ENCODE measurements at regions not wholly inside any gene's neighbourhood (a gene's known extent, or its start where the extent isn't known, plus 50 kb on each side); places are given as distances from the start of the nearest gene placed in this dataset.

GRCh38 chr2:64785245-64785644 lies 131.5 kb upstream of the SERTAD2 start:
- intact Hi-C loops (cut with DNase I) = no loop called here

DNA sequence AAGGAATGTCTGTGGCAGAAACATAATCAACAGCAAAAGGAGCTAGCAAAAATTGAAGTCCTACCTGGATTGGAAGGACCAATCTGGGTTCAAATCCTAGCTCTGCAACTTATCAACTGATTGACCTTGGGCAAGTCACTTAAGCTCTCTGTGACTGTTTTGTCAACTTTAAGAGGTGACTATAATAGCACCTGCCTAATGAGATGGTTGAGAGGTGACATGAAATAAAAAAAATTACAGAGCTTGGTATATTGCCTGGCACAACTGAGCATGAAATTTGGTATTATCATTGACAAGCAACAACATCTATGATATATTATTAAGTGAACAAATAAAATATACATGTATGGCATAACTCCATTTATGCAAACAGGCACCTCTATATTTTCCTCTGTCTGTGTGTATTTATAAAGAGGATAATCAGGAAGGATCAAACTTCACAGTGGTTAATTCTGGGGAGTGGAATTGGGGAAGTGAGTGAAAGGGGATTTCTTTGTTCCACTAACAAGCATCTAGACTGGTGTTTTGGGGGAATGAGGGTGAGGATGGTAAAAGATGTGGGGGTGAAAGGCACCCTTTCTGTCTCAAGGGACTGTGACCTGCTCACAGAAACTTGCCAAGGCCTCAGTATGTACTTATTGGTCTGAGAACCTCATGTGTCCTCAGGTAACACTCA lies 132.8 kb upstream of the SERTAD2 start:
- Histone ChIP-seq H3K27ac (no peak overlapping the region), H3K4me1 (no peaks in the 10 kb centered on the region), H3K27me3 (no peaks in the 10 kb centered on the region), H3K4me3 (no peak overlapping the region), H3K36me3 (no peaks in the 10 kb centered on the region), H3K9me3 (no peaks in the 10 kb centered on the region)
- intact Hi-C loops (cut with DNase I) = no loop called here
- DNase-seq = no peak
- TF ChIP-seq POLR2AphosphoS5 (IDR thresholded peaks at IDR 0.05) = no peak
- TF ChIP-seq, protein P1, sequence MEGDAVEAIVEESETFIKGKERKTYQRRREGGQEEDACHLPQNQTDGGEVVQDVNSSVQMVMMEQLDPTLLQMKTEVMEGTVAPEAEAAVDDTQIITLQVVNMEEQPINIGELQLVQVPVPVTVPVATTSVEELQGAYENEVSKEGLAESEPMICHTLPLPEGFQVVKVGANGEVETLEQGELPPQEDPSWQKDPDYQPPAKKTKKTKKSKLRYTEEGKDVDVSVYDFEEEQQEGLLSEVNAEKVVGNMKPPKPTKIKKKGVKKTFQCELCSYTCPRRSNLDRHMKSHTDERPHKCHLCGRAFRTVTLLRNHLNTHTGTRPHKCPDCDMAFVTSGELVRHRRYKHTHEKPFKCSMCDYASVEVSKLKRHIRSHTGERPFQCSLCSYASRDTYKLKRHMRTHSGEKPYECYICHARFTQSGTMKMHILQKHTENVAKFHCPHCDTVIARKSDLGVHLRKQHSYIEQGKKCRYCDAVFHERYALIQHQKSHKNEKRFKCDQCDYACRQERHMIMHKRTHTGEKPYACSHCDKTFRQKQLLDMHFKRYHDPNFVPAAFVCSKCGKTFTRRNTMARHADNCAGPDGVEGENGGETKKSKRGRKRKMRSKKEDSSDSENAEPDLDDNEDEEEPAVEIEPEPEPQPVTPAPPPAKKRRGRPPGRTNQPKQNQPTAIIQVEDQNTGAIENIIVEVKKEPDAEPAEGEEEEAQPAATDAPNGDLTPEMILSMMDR (IDR thresholded peaks at IDR 0.05) = no peak
- no peak for TF ChIP-seq POLR2A (IDR thresholded peaks at IDR 0.05)

More at GRCh38 chr2:64785245-64785644, 131.5 kb upstream of the SERTAD2 start:
- TF ChIP-seq EP300 (IDR thresholded peaks at IDR 0.05) (no peak), POLR2AphosphoS5 (IDR thresholded peaks at IDR 0.05) (no peak), POLR2A (IDR thresholded peaks at IDR 0.05) (no peak)
- TF ChIP-seq, protein P1 (IDR thresholded peaks at IDR 0.05) = no peak
- Histone ChIP-seq H3K27ac (no peak overlapping the region), H3K4me1 (no peaks in the 10 kb centered on the region), H3K36me3 (no peaks in the 10 kb centered on the region), H3K4me3 (no peak overlapping the region), H3K27me3 (no peaks in the 10 kb centered on the region), H3K9me3 (no peaks in the 10 kb centered on the region)
- 94 to 98% methylated on average over 3 of the region's 3 CpGs for WGBS, 2 donors
- no peak for DNase-seq

GRCh38 chr2:64787019-64787365 lies 133.3 kb upstream of the SERTAD2 start:
- DNase-seq = no peak
- TF ChIP-seq EP300 (IDR thresholded peaks at IDR 0.05) = no peak
- no peak for TF ChIP-seq POLR2AphosphoS5 (IDR thresholded peaks at IDR 0.05)
- TF ChIP-seq, protein P1 (IDR thresholded peaks at IDR 0.05) = no peak
- no peak for TF ChIP-seq POLR2A (IDR thresholded peaks at IDR 0.05)
- no peaks in the 10 kb centered on the region for H3K27me3 ChIP-seq
- no peaks in the 10 kb centered on the region for H3K9me3 ChIP-seq
- H3K36me3 ChIP-seq = no peaks in the 10 kb centered on the region
- no peaks in the 10 kb centered on the region for H3K4me1 ChIP-seq
- WGBS, 2 donors = 90 to 91% methylated on average over 6 of the region's 6 CpGs
- H3K27ac ChIP-seq = no peak overlapping the region
- intact Hi-C loops (cut with DNase I) = no loop called here
- H3K4me3 ChIP-seq = no peak overlapping the region

- Histone ChIP-seq H3K4me3 (no peak overlapping the region), H3K9me3 (no peaks in the 10 kb centered on the region), H3K27ac (no peak overlapping the region), H3K4me1 (no peaks in the 10 kb centered on the region), H3K27me3 (no peaks in the 10 kb centered on the region), H3K36me3 (no peaks in the 10 kb centered on the region)
- no peak for DNase-seq
- 75 to 81% methylated on average over 5 of the region's 5 CpGs for WGBS, 2 donors
- no peak for TF ChIP-seq POLR2AphosphoS5 (IDR thresholded peaks at IDR 0.05)
- TF ChIP-seq, protein P1 (IDR thresholded peaks at IDR 0.05) = no peak
- no peak for TF ChIP-seq EP300 (IDR thresholded peaks at IDR 0.05)
- no peak for TF ChIP-seq POLR2A (IDR thresholded peaks at IDR 0.05)
- intact Hi-C loops (cut with DNase I) = no loop called here
Measured at GRCh38 chr2:64787698-64788097, 134.0 kb upstream of the SERTAD2 start.

Data from sigmoid colon (tissue), 6 donors.